ENCODE measurements at regions not wholly inside any gene's neighbourhood (a gene's known extent, or its start where the extent isn't known, plus 50 kb on each side); places are given as distances from the start of the nearest gene placed in this dataset.

- DNase-seq (ENCODE audit: low spot score), result no peak
These were observed 169.1 kb downstream of the KATNIP start for GRCh38 chr16:27719106-27719445.

- DNase-seq (ENCODE audit: low spot score), result peak; percentile 58
These were observed 171.0 kb downstream of the KATNIP start for GRCh38 chr16:27720731-27721530.

GRCh38 chr16:27721531-27722181 lies 171.7 kb downstream of the KATNIP start:
- no peak for DNase-seq (ENCODE audit: low spot score)

DNA sequence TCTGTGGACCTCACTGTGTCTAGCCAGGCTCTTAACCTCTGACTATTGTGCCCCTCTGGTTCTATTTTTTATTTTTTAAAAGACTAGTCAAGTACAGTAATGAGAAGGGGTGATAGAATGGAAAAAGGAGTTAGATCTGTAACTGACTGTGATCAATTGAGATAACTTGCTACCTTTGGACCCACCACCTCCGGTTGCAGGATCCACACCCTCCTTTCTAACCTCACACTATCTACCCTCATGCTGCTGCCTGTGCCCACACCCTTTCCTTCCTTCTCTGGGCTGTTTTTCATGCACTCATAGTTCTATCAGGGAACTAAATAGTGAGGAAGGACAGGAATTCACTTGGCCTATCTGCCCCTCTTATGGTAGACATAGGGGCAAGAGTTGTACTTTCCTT lies 172.3 kb downstream of the KATNIP start:
- DNase-seq (ENCODE audit: low spot score), result no peak

DNA sequence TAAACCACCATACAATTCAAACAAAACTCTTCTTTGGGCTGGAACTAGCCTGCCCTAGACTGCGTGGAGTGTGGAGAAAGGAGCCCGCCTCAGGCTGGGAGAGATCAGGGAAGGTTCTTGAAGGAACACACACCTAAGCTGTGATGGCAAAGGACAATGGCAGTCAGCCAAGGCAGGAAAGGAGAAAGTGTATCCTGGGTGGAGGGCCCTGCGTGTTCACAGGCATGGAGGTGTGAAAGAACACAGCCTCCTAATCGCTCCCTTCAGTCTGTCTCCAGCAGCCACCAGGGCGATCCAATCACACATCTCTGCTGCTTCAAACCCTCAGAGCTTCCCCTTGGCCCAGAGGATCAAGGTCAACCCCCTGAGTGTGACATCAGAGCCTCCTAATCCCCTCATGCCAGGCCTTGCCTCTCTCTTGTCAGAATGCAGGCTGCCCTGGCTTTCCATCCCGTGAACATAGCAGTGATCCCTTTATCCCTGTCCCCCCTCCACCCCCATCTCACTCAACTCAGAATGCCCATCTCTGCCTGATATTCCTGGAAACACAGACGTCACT lies 173.0 kb downstream of the KATNIP start:
- DNase-seq (ENCODE audit: low spot score), result no peak

DNA sequence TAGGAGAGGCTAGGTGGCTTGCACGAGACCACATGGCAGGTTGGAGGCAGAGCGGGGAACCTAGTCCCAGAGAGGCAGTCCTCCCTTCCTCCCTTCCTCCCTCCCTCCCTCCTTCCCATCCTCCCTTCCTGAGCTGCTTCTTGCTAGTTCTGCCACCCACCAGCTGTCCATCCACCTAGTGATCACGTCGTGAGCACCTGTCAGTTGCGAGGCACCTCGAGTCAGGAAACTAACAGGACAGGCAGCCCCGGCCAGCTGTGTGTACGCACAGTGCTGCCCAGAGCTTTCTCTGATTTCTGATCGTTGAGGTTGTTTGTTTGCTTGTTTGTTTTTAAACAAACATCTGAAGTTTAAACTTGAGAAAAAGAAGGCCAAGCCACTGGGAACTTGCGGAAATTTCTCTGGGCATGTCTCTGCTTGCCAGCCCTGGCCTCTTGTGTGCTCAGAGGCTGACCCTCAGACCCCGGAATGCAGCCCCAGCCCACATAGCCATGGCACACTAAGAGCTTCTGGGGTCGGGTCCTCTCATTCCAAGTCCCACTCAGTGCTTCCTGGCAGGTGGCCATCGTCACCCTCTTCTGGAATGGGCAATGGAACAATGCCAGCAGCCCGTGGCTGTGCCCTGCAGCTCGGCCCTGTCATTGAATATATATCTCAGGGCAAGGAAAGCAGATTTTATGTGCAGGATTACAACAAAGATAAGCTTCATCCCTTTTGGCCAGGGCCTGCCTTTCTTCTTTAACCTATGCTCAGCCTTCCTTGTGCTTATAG lies 174.0 kb downstream of the KATNIP start:
- no peak for DNase-seq (ENCODE audit: low spot score)

- no peak for DNase-seq (ENCODE audit: low spot score)
These were observed 174.7 kb downstream of the KATNIP start for GRCh38 chr16:27724482-27725235.

- DNase-seq (ENCODE audit: low spot score), result no peak
These were observed 175.5 kb downstream of the KATNIP start for GRCh38 chr16:27725236-27726000.

DNA sequence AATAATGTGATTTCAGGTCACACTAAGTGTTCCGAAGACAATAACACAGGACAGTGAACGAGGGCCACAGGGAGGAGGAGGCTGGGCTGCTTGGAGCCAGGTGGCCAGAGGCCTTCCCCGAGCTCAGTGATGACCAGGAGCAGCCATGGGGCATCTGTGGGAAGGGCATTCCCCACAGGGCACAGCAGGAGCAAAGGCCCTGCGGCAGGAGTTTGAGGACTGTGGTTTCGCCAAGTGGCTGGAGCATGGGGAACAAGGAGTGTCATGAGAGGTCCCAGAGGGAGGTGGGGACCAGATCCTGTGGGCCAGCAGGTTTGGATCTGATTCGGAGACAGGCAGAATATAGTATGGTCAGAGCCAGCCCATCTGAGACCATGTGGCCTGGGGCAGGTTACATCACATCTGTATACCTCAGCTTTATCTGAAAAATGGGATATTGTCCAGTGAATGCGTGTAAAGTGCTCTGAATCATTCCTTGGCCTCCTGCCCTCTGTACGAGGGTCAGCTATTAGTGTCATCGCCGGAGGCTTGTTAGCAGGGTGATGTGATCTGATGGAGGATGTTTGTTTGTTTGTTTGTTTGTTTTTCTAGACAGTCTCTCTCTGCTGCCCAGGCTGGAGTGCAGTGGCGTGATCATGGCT lies 176.8 kb downstream of the KATNIP start:
- no peak for DNase-seq (ENCODE audit: low spot score)

DNA sequence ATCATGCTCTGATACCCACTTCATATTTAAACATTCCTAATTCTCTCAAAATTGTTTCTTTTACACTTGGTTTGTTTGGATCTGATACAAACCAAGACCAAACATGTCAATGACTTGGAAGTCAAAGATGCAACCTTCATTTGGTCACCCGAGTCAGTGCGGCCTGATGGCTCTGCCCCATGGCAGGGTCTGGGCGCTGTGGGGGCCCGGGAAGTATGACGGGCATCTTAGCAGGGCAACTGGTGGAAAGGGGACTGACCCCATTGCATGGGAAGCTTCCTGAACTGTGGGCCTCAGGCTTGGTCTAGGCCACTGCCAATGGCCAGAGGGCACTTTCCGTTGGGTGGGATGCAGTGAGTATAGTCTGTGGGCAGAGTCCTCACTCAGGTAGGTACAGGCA lies 178.0 kb downstream of the KATNIP start:
- DNase-seq (ENCODE audit: low spot score), result no peak

DNA sequence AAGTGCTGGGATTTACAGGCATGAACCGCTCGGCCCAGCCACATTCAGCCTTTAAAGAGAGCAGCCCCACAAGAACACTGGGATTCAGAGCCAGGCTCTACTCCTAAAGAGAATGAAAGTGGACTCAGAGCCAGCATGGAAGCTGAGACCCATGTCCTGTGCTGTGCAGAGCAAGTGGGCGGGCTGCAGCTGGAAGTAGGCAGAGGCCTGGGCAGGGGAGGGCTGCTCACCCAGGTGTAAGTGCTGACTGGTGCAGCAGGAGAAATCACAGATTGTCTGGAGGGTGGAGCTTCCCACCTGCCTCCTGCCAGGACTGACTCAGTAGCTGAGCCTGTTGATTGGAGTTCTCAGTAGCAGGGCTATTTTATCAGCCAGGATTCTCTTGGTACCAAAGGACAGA lies 178.7 kb downstream of the KATNIP start:
- DNase-seq (ENCODE audit: low spot score), result no peak

DNA sequence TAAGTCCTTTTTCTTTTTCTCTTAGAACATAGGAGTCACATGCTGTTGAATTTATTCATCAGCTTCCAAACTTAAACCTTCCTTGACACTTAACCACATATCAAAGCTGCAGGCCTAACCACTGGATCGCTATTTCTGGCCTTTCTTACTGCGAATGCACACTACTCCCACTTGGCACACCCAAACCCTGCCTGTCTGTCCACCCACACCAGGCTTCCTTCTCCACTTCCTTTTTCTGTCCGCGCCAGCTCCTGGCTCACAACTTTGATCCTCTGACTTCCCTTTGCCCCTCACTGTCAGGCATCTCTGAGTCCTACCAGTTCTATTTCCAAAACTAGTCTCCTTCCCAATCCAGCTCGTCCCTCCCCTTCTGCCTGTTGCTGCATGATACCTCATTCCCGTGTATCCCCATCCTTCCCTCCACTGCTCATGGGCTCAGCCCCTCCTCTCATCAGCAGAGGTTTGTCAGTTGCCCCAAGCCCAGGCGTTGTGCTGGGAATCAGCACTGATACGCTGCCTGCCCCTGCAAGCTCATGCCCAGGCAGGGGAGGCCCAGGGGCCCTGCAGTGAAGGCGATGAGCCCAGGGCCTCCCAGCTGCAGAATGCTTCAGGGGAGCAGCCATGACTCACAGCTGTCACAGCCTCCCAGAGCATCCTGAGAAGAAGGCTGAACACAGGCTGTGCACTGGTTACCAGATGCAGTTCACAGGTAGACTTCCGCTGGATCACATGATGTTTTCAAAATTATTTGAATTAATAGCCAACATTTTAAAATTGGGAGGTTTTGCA lies 179.8 kb downstream of the KATNIP start:
- DNase-seq (ENCODE audit: low spot score), result no peak

DNA sequence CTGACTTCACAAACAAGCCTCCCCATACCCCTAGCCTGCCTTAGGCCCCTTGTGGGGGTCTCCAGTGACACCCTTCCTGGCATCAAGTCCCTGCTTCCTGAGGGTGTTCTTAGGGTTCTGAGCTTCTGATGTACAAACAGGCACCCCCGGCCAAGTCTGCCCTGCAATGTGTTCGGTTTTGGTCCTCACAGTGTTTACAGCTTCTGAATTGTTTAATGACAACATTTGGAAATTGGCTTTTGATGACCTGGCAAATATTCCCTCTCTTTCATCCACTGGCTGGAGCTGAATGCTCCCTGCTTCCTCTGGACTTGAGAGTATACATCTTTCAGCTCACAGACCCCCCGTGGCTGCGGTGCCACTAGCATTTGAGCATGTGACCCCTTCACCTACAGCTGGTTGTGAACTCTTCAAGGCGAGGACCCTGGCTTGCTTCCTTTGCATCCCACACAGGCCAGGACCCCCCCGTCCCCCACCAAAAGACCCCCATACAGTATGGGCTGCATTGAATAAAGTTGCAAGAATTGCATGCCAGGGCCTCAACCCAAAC lies 180.8 kb downstream of the KATNIP start:
- no peak for DNase-seq (ENCODE audit: low spot score)

DNA sequence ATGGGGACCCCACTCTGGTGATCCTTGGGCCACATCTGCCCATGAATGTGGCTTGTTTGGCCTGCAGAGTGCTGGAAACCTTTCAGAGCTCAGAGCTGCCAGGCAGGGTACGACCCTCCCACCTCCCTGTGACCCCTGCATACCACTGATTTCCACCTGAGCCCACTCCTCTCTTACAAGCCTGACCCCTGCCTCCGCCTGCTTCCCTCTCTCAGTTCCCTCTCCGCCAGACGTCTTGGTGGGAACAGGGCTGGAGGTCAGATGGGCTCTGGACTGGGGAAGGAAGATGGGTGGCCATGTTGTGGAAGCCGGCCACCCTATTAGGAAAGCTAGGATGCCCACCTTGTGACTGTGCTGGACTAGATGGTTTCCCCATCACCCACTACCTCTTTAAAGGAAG lies 185.1 kb downstream of the KATNIP start:
- no peak for DNase-seq (ENCODE audit: low spot score)

DNA sequence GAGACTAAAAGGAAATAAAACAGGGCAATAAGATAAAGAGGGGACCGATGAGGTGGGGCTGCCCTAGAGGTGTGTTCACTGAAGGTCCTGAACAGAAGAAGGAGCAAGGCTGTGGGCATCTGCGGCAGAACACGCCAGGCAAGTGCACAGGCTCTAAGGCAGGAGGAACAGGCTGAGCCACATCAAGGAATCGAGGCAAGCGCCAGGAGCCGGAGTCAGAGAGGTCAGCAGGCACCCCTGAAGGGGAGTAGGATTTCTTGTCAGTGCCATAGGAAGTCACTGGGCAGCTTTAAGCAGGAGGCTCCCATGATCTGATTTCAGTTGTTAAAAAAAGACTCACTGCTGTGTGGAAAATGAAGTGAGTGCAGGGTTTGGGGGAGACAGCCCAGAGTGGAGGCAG lies 186.5 kb downstream of the KATNIP start:
- no peak for DNase-seq (ENCODE audit: low spot score)

DNA sequence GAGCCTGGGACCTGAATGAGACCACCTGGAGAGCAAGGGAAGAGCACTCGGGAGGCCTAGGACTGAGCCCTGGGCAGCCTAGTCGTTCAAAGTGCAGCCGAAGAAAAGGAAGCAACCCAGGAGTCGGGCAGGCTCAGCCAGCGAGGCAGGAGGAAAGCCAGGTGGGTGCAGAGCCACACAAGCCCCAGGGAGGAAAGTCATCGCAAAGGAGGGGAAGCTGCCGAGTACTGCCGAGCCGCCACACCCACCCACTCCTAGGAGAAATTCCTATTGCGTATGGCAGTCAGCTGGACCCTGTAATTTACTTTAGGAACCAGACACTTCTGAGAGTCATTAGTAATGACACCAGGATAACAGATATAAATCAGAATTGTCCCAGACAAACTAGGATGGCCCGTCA lies 187.6 kb downstream of the KATNIP start:
- DNase-seq (ENCODE audit: low spot score), result no peak

Data from ecto neural progenitor cell (in vitro differentiated cells).